Ovary (tissue), 3 donors: ENCODE measurements at regions not wholly inside any gene's neighbourhood (a gene's known extent, or its start where the extent isn't known, plus 50 kb on each side); places are given as distances from the start of the nearest gene placed in this dataset.

ENCODE experiments used
- CTCF ChIP-seq, 3 donors: fragments of 450-650 bp in 2 of 3; fragments of 200-600 bp in 1 of 3; IDR thresholded peaks; one replicate each; pipeline versions ENCODE4 v1.5.1 to v1.8.0; 2016 to 2022; ENCODE audit warnings: antibody characterized with exemption in 3 of 3, mild to moderate bottlenecking in 1 of 3
- EP300 ChIP-seq: sonication (generic); formaldehyde crosslinking; IDR thresholded peaks from one replicate; pipeline ENCODE4 v1.6.1; 2017; ENCODE audit warnings: antibody characterized with exemption
- donor health status: DM: no; HTN: no; CAD: no.

GRCh38 chr12:20017802-20018201 is 350.5 kb upstream of the PDE3A start:
- TF ChIP-seq CTCF (IDR thresholded peaks at IDR 0.05) (no peak), EP300 (no peak)
